ENCODE measurements at regions not wholly inside any gene's neighbourhood (a gene's known extent, or its start where the extent isn't known, plus 50 kb on each side); places are given as distances from the start of the nearest gene placed in this dataset.

GRCh38 chr10:21313691-21314090 is 211.8 kb downstream of the SKIDA1 start:
- TF ChIP-seq, protein P1, sequence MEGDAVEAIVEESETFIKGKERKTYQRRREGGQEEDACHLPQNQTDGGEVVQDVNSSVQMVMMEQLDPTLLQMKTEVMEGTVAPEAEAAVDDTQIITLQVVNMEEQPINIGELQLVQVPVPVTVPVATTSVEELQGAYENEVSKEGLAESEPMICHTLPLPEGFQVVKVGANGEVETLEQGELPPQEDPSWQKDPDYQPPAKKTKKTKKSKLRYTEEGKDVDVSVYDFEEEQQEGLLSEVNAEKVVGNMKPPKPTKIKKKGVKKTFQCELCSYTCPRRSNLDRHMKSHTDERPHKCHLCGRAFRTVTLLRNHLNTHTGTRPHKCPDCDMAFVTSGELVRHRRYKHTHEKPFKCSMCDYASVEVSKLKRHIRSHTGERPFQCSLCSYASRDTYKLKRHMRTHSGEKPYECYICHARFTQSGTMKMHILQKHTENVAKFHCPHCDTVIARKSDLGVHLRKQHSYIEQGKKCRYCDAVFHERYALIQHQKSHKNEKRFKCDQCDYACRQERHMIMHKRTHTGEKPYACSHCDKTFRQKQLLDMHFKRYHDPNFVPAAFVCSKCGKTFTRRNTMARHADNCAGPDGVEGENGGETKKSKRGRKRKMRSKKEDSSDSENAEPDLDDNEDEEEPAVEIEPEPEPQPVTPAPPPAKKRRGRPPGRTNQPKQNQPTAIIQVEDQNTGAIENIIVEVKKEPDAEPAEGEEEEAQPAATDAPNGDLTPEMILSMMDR (IDR thresholded peaks at IDR 0.05; ENCODE audit: borderline replicate concordance, extremely low read depth, low read length, poor library complexity, severe bottlenecking): no peak
- no peak for TF ChIP-seq EZH2 (IDR thresholded peaks at IDR 0.05; ENCODE audit: borderline replicate concordance, low read depth, low read length, severe bottlenecking)

Measured in DND-41 (cell line).